Esophagus mucosa (tissue), 1 donor: ENCODE measurements at regions not wholly inside any gene's neighbourhood (a gene's known extent, or its start where the extent isn't known, plus 50 kb on each side); places are given as distances from the start of the nearest gene placed in this dataset.
"Not testable (repeated sequence)": the region's sequence is repeated elsewhere in the genome, so short reads cannot be mapped to it uniquely, and the experiment has no call there.

Experiments used
- ATAC-seq: fragments of 200-7000 bp; cut with Tn5 transposase; one replicate; pipeline ENCODE4 v1.9.1; 2020
- donor health status: DM: yes; HTN: yes; CAD: no.

- ATAC-seq = no peak
These were observed 375.9 kb downstream of the NXPH1 start for GRCh38 chr7:8809320-8809719.

- no peak for ATAC-seq
These were observed 384.1 kb downstream of the NXPH1 start for GRCh38 chr7:8817448-8818036.

GRCh38 chr7:8818406-8818805 lies 385.0 kb downstream of the NXPH1 start:
- ATAC-seq = no peak

- ATAC-seq = no peak
These were observed 389.2 kb downstream of the NXPH1 start for GRCh38 chr7:8822595-8822994.

- no peak for ATAC-seq
These were observed 390.1 kb downstream of the NXPH1 start for GRCh38 chr7:8823486-8823885.

- ATAC-seq = no peak
These were observed 393.9 kb downstream of the NXPH1 start for GRCh38 chr7:8827329-8827728.

- ATAC-seq = no peak
These were observed 395.7 kb downstream of the NXPH1 start for GRCh38 chr7:8829100-8829499.

- no peak for ATAC-seq
These were observed 398.0 kb downstream of the NXPH1 start for GRCh38 chr7:8831376-8831775.

- ATAC-seq = no peak
These were observed 399.9 kb downstream of the NXPH1 start for GRCh38 chr7:8833355-8833754.

- ATAC-seq = no peak
These were observed 407.8 kb downstream of the NXPH1 start for GRCh38 chr7:8841171-8841570.

GRCh38 chr7:8871716-8872115 lies 438.3 kb downstream of the NXPH1 start:
- no peak for ATAC-seq

- ATAC-seq = no peak
These were observed 448.5 kb downstream of the NXPH1 start for GRCh38 chr7:8881916-8882315.

- no peak for ATAC-seq
These were observed 452.1 kb downstream of the NXPH1 start for GRCh38 chr7:8885480-8886000.

GRCh38 chr7:8890346-8890745 lies 456.9 kb downstream of the NXPH1 start:
- not testable (repeated sequence) for ATAC-seq

- no peak for ATAC-seq
These were observed 460.4 kb downstream of the NXPH1 start for GRCh38 chr7:8893775-8894174.

- no peak for ATAC-seq
These were observed 473.1 kb downstream of the NXPH1 start for GRCh38 chr7:8906396-8907075.

GRCh38 chr7:8908889-8909288 lies 475.5 kb downstream of the NXPH1 start:
- ATAC-seq = no peak

GRCh38 chr7:8913682-8914081 lies 480.3 kb downstream of the NXPH1 start:
- no peak for ATAC-seq

GRCh38 chr7:8921807-8922206 lies 488.4 kb downstream of the NXPH1 start:
- no peak for ATAC-seq

GRCh38 chr7:8922726-8923125 lies 489.3 kb downstream of the NXPH1 start:
- ATAC-seq = no peak

GRCh38 chr7:8923164-8923806 lies 489.9 kb downstream of the NXPH1 start:
- no peak for ATAC-seq

GRCh38 chr7:8931906-8932646 lies 498.7 kb downstream of the NXPH1 start:
- ATAC-seq = no peak

GRCh38 chr7:8932751-8933150 lies 499.3 kb downstream of the NXPH1 start:
- ATAC-seq = no peak
